ENCODE measurements at regions not wholly inside any gene's neighbourhood (a gene's known extent, or its start where the extent isn't known, plus 50 kb on each side); places are given as distances from the start of the nearest gene placed in this dataset.

DNA sequence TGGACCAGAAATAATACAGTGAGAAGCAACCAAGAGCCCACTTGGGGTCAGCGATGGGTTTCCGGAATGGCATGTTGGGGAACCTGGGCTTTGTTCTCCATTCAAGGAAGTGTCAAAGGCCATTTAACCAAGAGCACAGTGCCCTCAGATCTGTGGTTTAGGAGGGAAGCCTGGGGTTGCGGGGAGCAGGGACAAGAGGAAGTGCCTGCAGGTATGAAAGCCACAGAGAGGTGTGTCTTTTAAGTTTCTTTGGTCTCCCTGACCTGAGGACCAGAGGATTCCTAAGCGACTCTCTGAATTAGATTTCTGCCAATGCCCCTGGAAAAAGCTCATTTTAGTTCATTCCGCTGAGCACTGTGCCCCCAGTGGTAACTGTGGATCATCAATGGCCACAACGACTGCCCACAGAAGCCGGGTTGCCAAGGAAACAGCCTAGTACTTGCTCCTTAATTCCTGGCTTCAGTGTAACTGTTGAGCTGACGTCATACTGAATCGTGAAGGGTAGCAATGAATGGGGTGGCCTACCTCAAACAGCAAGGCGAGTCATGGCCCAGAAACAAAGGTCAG, 107.3 kb upstream of the SPIN1 start:
- DNase-seq (ENCODE audit: low read depth), result no peak

DNA sequence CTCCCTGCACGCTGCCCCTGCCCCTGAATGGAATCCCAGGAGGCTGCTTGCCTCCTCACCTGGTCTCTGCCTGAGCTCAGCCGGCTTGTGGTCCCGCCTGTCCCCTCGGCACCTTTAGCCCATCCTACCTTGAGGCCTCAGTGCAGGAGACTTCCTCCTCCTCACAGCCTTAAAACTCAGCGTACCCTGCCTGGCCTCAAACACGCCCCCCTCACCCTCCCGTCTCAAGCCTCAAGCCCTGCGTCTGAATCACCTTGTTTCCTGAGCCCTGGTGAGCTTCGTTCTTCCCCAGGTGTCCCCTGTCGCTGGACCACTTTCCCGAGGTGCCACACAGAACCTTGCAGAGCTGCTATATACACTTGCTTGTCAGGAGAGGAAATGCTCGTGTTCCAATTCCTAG, 110.2 kb upstream of the SPIN1 start:
- no peak for DNase-seq (ENCODE audit: low read depth)

DNA sequence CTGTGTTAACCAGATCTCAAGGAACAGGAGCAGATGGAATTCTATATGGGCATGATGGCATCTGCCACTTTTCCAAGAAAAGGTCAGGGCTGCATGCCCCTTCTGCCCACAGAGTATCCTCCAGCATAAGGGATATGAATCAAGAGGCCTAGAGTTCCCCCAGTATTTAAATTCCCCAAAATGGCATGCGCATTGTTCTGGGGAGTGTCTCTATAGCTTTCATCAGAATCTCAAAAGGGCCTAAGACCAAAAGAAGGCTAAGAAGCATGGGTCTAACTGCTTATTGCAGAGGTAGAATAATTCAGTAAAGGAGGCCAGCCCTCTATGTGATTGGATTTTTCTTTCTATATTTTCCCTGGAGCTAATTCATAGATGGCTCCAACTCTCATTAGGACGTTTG, 114.2 kb upstream of the SPIN1 start:
- DNase-seq (ENCODE audit: low read depth), result no peak

DNA sequence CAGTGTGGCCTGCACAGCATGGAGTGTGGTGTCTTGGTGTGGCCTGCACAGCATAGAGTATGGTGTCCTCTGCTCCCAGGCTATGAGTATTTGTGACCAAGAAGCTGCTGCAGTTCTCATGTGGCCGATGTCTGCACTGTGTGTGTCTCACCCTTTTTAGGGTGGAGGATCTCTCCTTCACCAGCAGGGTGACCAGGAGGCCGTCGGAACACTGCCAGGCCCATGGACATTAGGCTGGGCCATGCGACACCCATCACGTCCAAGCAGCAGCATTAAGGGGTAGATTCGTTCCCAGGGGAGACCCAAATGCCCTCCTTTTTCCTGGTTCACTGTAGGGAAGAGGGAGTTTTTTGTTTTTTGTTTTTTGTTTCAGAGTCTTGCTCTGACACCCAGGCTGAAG, 115.3 kb upstream of the SPIN1 start:
- DNase-seq (ENCODE audit: low read depth), result no peak

DNA sequence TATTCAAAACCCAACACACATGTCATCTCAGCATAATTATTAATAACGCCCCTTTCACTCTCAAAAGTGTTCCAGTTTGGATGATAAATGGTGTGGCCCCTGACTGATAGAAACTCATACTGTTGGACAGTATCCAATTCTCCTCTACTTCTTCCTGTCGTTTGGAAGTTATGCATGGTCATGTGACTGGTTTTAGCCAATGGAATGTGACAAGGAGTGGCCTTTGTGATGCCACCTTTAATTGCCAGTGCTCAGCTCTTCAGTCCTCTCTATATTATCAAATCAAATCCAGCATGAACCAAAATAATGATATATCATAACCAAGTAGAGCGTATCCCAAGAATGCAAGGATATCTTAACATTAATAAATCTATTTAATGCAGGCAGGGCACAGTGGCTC, 117.8 kb upstream of the SPIN1 start:
- peak; percentile 50 for DNase-seq (ENCODE audit: low read depth)

DNA sequence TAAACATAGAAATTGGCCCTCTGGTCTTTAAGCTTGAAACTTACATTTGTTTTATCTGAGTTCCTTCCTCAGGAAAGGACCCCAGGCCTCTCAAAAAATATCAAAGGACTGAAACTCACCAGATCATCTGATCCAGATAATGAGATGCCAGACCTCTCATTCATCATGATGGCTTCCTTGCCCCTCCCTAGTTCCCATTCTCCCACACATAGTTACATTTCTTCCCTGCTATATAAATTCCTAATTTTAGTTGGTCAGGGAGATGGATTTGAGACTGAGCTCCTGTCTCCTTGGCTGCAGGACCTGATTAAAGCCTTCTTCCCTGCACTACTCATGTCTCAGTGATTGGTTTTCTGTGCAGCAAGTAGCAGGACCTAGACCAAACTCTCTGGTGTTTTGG, 119.4 kb upstream of the SPIN1 start:
- DNase-seq (ENCODE audit: low read depth), result no peak

DNA sequence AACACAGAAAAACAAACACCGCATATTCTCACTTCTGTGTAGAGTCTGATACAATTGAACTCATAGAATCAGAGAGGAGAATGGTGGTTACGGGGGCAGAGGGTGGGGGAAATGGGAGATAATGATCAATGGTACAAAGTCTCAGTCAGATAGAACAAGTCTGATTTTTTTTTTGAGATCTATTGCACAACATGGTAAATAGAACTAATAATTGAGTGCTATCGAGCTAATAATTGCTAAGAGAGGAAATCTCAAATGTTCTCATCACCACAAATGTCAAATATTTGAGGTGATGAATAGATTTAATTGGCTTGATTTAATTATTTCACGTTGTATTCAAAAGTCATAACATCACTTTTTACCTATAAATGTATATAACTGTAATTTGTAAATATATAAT, 121.0 kb upstream of the SPIN1 start:
- no peak for DNase-seq (ENCODE audit: low read depth)

DNA sequence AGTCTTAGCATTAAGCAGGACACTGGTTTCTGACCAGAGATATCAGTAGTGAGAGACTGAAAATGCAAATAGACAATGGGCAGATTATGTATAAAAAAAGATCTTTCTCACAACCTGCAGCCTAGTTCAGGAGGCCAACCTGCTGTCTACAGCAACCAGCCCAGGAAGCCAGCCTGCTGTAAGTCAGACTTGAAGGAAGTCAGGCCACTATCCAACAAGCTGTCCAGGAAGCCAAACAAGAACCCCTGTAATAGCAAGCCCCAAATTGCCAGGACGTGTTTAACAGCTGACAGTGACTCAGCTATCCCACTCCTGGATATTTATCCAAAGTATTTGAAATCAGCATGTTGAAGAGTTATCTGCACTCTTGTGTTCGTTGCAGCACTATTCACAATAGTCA, 121.8 kb upstream of the SPIN1 start:
- no peak for DNase-seq (ENCODE audit: low read depth)

DNA sequence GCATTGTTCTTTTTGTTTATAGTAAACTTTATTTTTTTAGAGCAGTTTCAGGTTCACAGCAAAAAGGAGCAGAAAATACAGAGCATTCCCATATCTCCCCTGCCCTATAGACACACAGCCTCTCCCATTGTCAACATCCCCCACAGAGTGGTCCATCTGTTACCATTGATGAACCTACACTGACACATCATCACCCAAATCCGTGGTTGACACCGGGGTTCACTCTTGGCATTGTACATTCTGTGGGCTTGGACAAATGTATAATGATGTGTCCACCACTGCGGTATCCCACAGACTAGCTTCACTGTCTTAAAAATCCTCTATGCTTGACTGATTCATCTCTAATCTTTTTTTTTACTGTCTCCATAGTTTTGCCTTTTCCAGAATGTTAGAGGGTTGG, 120.7 kb upstream of the SPATA31C2 start:
- no peak for DNase-seq (ENCODE audit: low read depth)

DNA sequence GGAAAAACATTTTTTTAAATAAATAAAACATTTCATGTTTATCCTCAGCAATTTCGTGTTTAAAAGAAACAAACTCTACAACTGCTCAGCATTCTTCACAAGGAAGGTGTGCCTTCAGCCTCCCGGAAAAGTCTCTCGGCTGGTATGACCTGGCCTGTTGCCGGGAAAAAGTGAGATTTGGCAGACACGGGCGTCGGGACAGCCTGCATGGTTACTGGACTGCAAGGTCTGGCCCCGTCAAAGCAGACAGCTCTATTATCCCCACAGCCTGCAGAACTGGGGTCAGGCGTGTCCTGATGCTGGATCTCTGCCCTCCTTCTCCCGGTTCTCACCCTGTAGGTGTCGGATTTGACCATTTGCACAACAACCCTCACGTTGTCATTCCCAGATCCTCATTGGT, 120.3 kb upstream of the SPATA31C2 start:
- DNase-seq (ENCODE audit: low read depth), result no peak

DNA sequence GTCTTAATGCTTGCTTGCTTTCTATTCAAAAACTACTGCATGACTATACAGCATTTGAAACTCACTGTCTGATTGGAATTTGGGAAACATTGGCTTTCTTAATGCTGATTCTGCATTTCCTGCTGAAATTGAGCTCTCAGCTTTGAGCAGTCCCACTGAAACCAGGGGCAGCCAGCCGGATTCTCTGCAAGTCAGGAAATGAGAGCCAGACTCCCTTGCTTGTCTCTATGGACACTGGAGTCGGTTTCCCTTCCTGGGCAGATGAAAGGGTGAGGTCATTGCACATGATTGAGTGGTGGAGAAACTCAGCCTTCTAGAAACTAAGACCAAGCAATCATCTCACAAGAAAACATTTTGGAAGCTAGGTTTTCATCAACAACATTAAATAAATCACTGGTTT, 119.7 kb upstream of the SPATA31C2 start:
- DNase-seq (ENCODE audit: low read depth), result no peak

DNA sequence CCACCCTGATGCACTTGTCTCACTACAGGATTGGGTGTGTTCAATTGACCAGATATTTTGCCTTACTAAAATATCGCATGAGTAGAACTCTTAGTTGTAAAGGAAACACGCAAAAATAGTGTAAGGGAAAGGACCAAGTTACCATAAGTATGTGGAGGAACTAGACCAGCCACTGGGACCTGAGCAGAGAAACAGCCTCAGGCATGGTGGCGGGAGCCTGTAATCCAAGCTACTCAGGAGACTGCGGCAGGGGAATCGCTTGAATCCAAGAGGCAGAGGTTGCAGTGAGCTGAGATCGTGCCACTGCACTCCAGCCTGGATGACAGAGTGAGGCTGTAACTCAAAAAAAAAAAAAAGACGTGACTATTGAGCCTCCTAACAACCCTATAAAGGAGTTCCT, 117.9 kb upstream of the SPATA31C2 start:
- DNase-seq (ENCODE audit: low read depth), result no peak

DNA sequence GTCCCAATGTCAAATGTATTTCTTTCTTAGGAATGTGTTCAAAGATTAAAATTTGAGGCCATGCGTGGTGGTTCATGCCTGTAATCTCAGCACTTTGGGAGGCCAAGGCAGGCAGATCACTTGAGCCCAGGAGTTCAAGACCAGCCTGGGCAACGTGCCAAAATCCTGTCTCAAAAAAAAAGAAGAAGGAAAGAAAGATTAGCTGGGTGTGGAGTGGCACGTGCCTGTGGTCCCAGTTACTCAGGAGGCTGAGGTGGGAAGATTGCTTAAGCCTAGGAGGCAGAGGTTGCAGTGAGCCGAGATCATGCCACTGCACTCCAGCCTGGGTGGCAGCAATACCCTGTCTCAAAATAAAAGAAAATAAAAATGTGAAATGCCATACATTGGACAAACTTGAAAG, 117.5 kb upstream of the SPATA31C2 start:
- DNase-seq (ENCODE audit: low read depth), result peak; percentile 29

DNA sequence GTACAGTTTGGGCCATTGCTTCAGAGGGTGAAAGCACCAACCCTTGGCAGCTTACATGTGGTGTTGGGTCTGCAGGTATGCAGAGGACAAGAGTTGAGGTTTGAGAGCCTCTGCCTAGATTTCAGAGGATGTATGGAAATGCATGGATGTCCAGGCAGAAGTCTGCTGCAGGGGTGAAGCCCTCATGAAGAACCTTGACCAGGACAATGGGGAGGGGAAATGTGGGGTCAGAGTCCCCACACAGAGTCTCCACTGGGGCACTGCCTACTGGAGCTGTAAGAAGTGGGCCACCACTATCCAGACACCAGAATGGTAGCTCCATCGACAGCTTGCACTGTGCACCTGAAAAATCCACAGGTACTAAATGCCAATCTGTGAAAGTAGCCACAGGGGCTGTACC, 113.6 kb upstream of the SPATA31C2 start:
- DNase-seq (ENCODE audit: low read depth), result no peak

DNA sequence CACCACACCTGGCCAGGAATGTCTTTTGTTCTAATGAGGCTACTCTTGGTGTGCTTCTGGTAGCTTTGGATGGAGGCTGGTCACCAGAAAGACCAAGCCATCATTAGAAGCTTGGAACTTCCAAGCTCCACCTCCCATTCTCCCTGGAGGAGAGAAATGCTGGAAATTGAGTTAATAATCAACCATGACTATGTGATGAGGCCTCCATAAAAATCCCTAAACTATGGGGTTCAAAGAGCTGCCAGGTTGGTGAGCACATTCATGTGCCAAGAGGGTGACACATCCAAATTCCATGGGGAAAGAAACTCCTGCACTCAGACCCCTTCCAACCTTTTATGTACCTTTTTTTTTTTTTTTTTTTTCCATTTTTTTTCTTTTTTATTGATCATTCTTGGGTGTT, 105.5 kb upstream of the SPATA31C2 start:
- DNase-seq (ENCODE audit: low read depth), result no peak

DNA sequence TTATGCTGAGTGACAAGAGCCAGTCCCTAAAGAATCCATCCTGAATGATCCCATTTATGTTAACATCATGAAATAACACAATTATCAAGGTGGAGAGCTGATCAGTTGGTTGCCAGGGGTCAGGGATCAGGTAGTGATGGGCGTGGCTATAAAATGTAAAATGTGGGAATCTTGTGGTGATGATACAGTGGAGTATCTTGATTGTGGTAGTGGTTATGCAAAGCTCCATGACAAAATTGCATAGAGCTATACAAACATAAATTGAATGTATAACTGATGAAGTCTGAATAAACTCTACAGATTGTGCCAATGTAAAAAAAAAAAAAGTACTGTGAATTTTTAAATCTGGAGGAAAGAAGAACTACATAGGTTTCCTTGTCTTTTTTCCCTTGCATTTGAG, 104.6 kb upstream of the SPATA31C2 start:
- DNase-seq (ENCODE audit: low read depth), result no peak

DNA sequence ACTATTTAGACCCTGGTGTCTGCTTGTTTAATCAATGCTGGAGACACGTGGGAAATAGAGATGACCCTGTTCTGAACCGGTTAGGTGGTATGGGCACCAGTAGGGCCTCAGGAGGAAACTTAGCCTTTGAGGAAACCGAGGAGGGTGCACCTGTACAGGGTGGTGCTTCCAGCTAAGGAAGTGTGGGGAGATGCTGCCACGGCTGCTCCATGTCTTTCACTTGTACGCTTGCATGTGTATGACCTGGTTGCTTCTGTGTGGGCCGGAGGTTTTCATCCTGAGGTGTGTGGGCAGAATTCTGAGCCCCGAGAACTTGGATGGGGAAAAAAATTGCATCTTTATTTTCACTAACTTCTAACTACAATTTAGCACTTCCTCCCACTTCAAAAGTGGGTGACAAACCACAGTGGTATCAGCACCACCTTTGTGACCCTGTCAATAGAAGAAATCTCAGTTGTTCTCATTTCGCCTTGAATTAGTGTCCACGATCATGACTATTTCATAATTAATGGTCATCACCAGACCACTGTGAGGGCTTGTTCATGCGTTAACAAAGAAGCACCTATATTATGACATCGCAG, 99.8 kb upstream of the SPATA31C2 start:
- DNase-seq (ENCODE audit: low read depth), result no peak

DNA sequence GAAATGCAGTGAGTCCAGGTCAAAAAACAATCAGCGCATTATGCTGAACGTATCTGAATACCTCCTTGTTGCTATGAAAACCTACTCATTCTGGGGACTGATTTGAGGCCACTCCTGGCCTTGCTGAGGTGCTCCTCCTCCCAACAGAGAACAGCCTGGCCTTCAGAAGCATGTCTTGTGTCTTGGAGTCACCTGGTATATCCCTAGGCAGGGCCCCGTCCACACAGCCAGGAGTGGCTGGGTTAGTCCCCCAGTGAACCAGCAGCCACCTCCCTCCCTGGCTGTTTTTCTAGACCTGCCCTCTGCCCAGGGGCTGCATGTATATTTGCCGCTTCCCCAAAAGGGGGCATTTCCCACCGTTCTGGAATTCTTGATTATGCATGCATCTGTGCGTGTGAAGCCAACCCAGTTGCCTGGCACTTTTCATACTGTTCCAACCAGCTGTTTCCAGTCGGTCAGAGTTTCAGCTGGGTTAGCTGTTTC, 99.2 kb upstream of the SPATA31C2 start:
- DNase-seq (ENCODE audit: low read depth), result no peak

DNA sequence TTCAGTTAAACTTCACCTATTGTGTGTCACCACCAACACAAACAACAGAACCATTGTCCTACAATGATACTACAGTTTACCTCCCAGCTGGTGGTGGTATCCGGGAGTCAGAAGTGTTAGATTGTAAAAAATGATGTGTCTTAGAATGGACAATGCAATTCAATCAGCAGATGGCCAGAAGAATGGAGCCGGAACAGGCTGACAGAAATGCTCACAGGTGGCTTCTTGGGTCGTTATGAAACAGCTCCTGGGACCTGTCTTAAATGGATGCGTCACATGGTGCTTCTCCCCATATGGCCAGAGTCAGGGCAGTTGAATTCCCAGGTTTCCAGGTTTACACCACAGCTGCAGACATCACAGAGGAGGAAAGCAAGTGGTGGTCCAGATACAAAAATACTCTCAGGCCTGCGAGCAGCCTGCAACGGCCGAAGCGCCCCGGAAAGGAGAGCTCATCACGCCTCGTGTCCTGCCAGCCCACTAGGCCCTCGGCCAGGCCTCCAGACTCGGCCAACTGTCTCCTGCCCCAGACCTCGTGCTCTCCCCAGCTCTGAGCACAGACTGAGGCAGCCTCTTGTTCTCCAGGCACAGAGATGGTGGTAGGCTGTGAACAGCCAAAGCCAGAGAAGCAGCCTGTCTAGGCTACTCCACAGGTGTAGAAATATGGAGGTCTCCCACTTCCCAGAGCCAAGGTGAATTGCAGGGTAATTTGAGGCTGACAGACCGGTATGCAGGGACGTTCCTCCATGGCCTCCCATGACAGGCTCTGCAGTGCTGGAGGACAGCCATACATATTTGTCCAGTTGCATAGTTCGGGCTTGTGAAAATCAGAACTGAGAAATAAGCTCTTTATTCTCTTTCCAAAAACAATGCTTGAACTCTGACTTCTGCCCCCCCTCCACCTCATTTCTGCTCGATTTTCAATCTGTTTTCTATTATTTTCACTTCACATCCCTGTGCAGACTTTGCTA, 98.5 kb upstream of the SPATA31C2 start:
- DNase-seq (ENCODE audit: low read depth), result no peak

DNA sequence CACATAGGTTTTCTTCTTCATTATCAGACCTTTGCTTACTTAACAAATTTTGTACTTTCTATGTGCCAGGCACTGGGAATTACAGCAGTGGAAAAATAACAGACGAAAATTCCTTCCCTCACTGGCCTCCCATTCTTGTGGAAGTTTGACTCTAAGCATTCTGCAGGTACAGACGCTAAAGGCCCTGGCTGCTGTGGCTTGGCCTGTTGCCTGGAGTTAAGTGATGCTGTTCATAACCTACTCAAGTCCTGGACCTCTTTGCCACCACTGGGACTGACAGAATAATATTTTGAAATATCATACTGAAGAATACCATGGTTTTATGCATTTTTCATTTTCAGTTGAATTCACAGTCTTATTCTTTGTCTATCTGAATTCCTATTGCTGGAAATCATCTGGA, 97.3 kb upstream of the SPATA31C2 start:
- no peak for DNase-seq (ENCODE audit: low read depth)

DNA sequence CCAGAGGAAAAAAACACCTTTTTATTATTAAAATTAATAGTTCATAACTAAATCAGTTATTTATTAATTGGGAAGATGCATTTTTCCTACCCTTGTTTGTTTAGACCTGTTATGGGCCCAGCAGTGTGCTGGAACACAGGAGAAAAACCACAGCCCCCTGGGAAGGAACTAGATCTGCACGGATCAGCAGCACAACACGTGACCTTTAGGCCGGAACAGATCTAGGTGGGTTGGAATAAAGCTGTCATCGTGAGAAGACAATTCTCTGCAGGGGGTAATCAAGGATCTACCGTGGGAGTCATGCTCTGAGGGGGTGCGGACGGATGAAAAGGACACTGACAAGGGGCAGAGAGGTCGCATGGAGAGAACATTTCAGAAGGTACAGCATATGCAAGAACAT, 95.8 kb upstream of the SPATA31C2 start:
- no peak for DNase-seq (ENCODE audit: low read depth)

DNA sequence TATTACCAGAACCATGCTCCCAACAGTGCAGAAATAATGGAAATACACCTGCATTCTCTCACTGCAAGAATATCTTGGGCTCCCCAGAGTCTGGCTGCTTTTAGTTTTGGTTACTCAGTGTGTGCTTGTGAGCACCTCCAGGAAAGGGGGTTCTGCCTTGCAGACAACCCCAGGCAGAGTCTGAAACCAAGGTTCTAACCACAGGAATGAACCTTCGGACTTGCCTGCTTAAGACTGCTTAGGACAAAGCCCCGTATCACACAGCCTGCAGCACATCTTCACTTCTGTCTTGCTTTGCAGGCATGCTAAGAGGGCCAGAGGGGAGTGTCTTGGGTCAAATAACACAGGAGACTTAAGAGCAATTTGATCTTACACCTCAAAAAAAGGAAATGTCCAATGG, 94.8 kb upstream of the SPATA31C2 start:
- DNase-seq (ENCODE audit: low read depth), result no peak

DNA sequence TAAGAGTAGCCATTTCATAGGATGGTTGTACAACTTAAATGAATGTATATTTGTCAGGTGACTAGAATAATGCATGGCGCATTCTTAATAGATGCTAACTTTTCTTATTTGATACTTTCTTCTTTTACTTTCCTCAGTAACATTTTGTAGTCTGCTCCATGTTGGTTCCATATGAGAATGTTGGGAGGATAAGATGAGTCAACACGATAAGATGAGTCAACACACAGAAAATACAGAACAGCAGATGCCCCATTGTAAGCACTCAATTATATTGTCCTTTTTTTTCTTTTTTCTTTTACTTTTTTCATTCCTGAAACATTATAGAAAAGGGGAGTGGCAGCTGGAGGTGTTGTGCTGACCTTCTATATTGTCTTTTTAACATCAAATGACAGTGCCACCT, 92.3 kb upstream of the SPATA31C2 start:
- DNase-seq (ENCODE audit: low read depth), result no peak
